WTC11 (cell line): ENCODE measurements at regions not wholly inside any gene's neighbourhood (a gene's known extent, or its start where the extent isn't known, plus 50 kb on each side); places are given as distances from the start of the nearest gene placed in this dataset.

Experiments used
- ATAC-seq: fragments of 200-7000 bp; cut with Tn5 transposase; 2 replicates; pipeline ENCODE4 v1.10.0; 2021; ENCODE audit warnings: mild to moderate bottlenecking, moderate library complexity
- CTCF ChIA-PET: fragments of 300-600 bp; sonication (Branson Sonifier 250); formaldehyde crosslinking; loops from one replicate; lab custom pipeline; 2021; ENCODE audit warnings: antibody characterized with exemption; lab: Charles Lee
- POLR2A ChIA-PET: fragments of 350-600 bp; sonication (Branson Sonifier 250); formaldehyde crosslinking; loops from one replicate; lab custom pipeline; 2021; ENCODE audit warnings: antibody characterized with exemption; lab: Charles Lee
- DNase-seq: peaks from one replicate; pipeline ENCODE4 v3.0.0; 2021; ENCODE audit warnings: low spot score
- H3K27ac Mint-ChIP-seq: 2 replicates; pipeline ENCODE4 v1.8.0; 2021; ENCODE audit warnings: mixed read lengths
- H3K27me3 Mint-ChIP-seq: 2 replicates; pipeline ENCODE4 v1.8.0; 2021; ENCODE audit warnings: low read depth, mild to moderate bottlenecking, moderate library complexity, mixed read lengths
- H3K36me3 Mint-ChIP-seq: 2 replicates; pipeline ENCODE4 v1.8.0; 2021; ENCODE audit warnings: mixed read lengths
- H3K4me1 Mint-ChIP-seq: 2 replicates; pipeline ENCODE4 v1.8.0; 2022; ENCODE audit warnings: mixed read lengths
- H3K4me3 Mint-ChIP-seq: 2 replicates; pipeline ENCODE4 v1.8.0; 2021; ENCODE audit warnings: mild to moderate bottlenecking, moderate library complexity, mixed read lengths
- H3K9me3 Mint-ChIP-seq: 2 replicates; pipeline ENCODE4 v1.8.0; 2021; ENCODE audit warnings: mixed read lengths
- AFF4 ChIP-seq: sonication (generic); formaldehyde crosslinking; IDR thresholded peaks from 2 replicates; pipeline ENCODE4 v1.8.1; 2023; ENCODE audit warnings: mild to moderate bottlenecking, missing genetic modification reagents, borderline replicate concordance
- ARID4B ChIP-seq: sonication (generic); formaldehyde crosslinking; IDR thresholded peaks from 2 replicates; pipeline ENCODE4 v1.8.0; 2023; ENCODE audit warnings: missing genetic modification reagents, mild to moderate bottlenecking, borderline replicate concordance
- CBFB ChIP-seq: sonication (generic); formaldehyde crosslinking; IDR thresholded peaks from 2 replicates; pipeline ENCODE4 v1.8.1; 2022; ENCODE audit warnings: mild to moderate bottlenecking, low read depth, missing genetic modification reagents
- CREB1 ChIP-seq: sonication (generic); formaldehyde crosslinking; IDR thresholded peaks from 2 replicates; pipeline ENCODE4 v1.8.0; 2023; ENCODE audit warnings: mild to moderate bottlenecking, missing genetic modification reagents
- ELF4 ChIP-seq: sonication (generic); formaldehyde crosslinking; IDR thresholded peaks from 2 replicates; pipeline ENCODE4 v1.8.1; 2022; ENCODE audit warnings: low read depth, mild to moderate bottlenecking, moderate library complexity, missing genetic modification reagents
- FOXJ3 ChIP-seq: sonication (generic); formaldehyde crosslinking; IDR thresholded peaks from 2 replicates; pipeline ENCODE4 v1.9.0; 2021; ENCODE audit warnings: missing genetic modification reagents, mild to moderate bottlenecking, borderline replicate concordance
- FOXK1 ChIP-seq: sonication (generic); formaldehyde crosslinking; IDR thresholded peaks from 2 replicates; pipeline ENCODE4 v1.8.0; 2022; ENCODE audit warnings: mild to moderate bottlenecking, moderate library complexity, missing genetic modification reagents
- JAZF1 ChIP-seq: fragments of 250-450 bp; sonication (Bioruptor Pico); IDR thresholded peaks from 2 replicates; pipeline ENCODE4 v1.9.0; 2021; ENCODE audit warnings: moderate library complexity, mild to moderate bottlenecking, inconsistent platforms
- NR1H2 ChIP-seq: sonication (generic); formaldehyde crosslinking; IDR thresholded peaks from 2 replicates; pipeline ENCODE4 v1.9.0; 2021; ENCODE audit warnings: mild to moderate bottlenecking, moderate library complexity, missing genetic modification reagents
- NR3C1 ChIP-seq: sonication (generic); formaldehyde crosslinking; conservative IDR thresholded peaks from 2 replicates; pipeline ENCODE4 v1.8.1; 2023; ENCODE audit warnings: low read depth, mild to moderate bottlenecking, missing genetic modification reagents
- PRDM15 ChIP-seq: sonication (generic); formaldehyde crosslinking; IDR thresholded peaks from 2 replicates; pipeline ENCODE4 v1.8.0; 2022; ENCODE audit warnings: missing genetic modification reagents
- USF1 ChIP-seq: sonication (generic); formaldehyde crosslinking; IDR thresholded peaks from 2 replicates; pipeline ENCODE4 v1.8.0; 2022; ENCODE audit warnings: mild to moderate bottlenecking, missing genetic modification reagents
- ZNF396 ChIP-seq: fragments of 250-450 bp; sonication (Bioruptor Pico); IDR thresholded peaks from 2 replicates; pipeline ENCODE4 v1.8.0; 2021; ENCODE audit warnings: mild to moderate bottlenecking, moderate library complexity, borderline replicate concordance
- ZNF416 ChIP-seq: fragments of 250-450 bp; sonication (Bioruptor Pico); IDR thresholded peaks from 2 replicates; pipeline ENCODE4 v1.9.0; 2021; ENCODE audit warnings: mild to moderate bottlenecking, inconsistent platforms
- ZNF671 ChIP-seq: fragments of 250-450 bp; sonication (Bioruptor Pico); IDR thresholded peaks from 2 replicates; pipeline ENCODE4 v1.8.0; 2021; ENCODE audit warnings: mild to moderate bottlenecking
- TF ChIP-seq, protein P1 (sequence below): sonication (generic); formaldehyde crosslinking; IDR thresholded peaks from 2 replicates; pipeline ENCODE4 v1.8.1; 2023; ENCODE audit warnings: mild to moderate bottlenecking, missing genetic modification reagents
- TF ChIP-seq, protein P2 (sequence below): fragments of 250-450 bp; sonication (Bioruptor Pico); IDR thresholded peaks from 2 replicates; pipeline ENCODE4 v1.9.0; 2021; ENCODE audit warnings: moderate library complexity, mild to moderate bottlenecking, inconsistent platforms, borderline replicate concordance
- TF ChIP-seq, protein P3 (sequence below): fragments of 200-600 bp; IDR thresholded peaks from 2 replicates; pipeline ENCODE4 v1.8.0; 2022; ENCODE audit warnings: antibody characterized with exemption

DNA sequence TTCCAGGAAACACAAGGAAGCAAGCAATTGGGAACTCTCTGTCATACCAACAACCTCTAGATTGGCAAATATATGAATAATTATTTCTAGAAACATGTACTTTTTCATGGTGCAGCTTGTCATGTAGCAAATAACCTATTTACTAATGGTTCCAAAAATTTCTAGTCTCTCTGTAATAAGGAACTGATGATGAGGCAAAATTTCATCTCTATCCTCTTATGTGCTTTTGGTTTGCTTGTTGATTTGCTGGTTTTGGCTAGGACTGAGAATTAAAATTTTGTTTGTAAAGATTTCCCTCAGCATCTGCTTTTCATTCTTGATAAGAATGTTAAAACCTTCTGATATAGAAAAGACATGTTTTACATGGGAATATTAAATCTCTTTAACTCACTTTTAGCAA, 123.2 kb upstream of the UFM1 start:
- ATAC-seq (no peak), DNase-seq (no peak)
- TF ChIP-seq FOXJ3 (no peak), ZNF396 (CRISPR knock-in tag) (no peak), CBFB (CRISPR knock-in tag) (no peak), CREB1 (CRISPR knock-in tag) (no peak)
- TF ChIP-seq, protein P1, sequence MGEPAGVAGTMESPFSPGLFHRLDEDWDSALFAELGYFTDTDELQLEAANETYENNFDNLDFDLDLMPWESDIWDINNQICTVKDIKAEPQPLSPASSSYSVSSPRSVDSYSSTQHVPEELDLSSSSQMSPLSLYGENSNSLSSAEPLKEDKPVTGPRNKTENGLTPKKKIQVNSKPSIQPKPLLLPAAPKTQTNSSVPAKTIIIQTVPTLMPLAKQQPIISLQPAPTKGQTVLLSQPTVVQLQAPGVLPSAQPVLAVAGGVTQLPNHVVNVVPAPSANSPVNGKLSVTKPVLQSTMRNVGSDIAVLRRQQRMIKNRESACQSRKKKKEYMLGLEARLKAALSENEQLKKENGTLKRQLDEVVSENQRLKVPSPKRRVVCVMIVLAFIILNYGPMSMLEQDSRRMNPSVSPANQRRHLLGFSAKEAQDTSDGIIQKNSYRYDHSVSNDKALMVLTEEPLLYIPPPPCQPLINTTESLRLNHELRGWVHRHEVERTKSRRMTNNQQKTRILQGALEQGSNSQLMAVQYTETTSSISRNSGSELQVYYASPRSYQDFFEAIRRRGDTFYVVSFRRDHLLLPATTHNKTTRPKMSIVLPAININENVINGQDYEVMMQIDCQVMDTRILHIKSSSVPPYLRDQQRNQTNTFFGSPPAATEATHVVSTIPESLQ, result no peak
- Mint-ChIP-seq H3K4me1 (0 out of 2 replicates have a peak, but pooled peaks cover 2% of the 10 kb centered on the region), H3K36me3 (no peaks in the 10 kb centered on the region), H3K4me3 (no peak overlapping the region), H3K9me3 (peaks cover 7% of the 10 kb centered on the region; the same call in 1 of the 2 replicates), H3K27me3 (no peaks in the 10 kb centered on the region), H3K27ac (no peak overlapping the region)
- ChIA-PET CTCF (no interaction called here), POLR2A (no interaction called here)

DNA sequence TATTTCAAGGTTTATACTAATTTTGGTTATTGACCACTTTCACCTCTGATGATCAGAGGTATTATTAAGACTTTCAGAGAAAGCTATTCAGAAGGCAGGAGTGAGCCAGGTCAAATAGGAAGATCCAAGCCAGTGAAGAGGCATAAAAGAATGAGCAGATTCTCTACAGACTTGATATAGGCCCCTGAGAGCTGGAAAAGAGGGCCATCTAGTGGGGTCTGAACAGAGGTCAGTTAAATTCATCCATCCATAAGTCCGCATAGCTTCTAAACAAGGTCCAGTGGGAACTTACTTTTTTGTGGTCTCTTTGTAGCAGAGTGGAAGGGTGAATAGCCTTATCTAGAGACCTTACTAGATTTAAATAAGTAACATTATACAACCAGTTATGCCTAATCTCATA, 126.6 kb upstream of the UFM1 start:
- Mint-ChIP-seq H3K4me3 (no peak overlapping the region), H3K27ac (no peak overlapping the region), H3K4me1 (0 out of 2 replicates have a peak, but pooled peaks cover 1% of the 10 kb centered on the region), H3K9me3 (peaks cover 7% of the 10 kb centered on the region), H3K27me3 (no peaks in the 10 kb centered on the region), H3K36me3 (no peaks in the 10 kb centered on the region)
- ChIA-PET CTCF (interaction anchor here (0.6 to 2.6 kb wide), 8 partner anchors 37 to 582 kb away, joined by 3 to 29 read pairs (median 3); partner anchors contain the start of gene TRPC4), POLR2A (interaction anchor here (0.5 kb wide), 1 partner anchor 584 kb away, joined by 3 read pairs; no protein-coding TSS in a partner anchor)
- peak; percentile 97 for ATAC-seq
- no peak for TF ChIP-seq ELF4
- no peak for TF ChIP-seq PRDM15
- TF ChIP-seq AFF4, result no peak
- TF ChIP-seq ZNF416, result no peak
- TF ChIP-seq, protein P2, sequence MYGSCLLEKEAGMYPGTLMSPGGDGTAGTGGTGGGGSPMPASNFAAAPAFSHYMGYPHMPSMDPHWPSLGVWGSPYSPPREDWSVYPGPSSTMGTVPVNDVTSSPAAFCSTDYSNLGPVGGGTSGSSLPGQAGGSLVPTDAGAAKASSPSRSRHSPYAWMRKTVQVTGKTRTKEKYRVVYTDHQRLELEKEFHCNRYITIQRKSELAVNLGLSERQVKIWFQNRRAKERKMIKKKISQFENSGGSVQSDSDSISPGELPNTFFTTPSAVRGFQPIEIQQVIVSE, result no peak
- TF ChIP-seq JAZF1 (CRISPR knock-in tag), result no peak
- TF ChIP-seq FOXK1 (CRISPR knock-in tag), result no peak
- TF ChIP-seq NR1H2 (CRISPR knock-in tag), result no peak
- no peak for TF ChIP-seq USF1 (CRISPR knock-in tag)
- TF ChIP-seq NR3C1, result no peak
- TF ChIP-seq ZNF671, result no peak
- TF ChIP-seq, protein P3, sequence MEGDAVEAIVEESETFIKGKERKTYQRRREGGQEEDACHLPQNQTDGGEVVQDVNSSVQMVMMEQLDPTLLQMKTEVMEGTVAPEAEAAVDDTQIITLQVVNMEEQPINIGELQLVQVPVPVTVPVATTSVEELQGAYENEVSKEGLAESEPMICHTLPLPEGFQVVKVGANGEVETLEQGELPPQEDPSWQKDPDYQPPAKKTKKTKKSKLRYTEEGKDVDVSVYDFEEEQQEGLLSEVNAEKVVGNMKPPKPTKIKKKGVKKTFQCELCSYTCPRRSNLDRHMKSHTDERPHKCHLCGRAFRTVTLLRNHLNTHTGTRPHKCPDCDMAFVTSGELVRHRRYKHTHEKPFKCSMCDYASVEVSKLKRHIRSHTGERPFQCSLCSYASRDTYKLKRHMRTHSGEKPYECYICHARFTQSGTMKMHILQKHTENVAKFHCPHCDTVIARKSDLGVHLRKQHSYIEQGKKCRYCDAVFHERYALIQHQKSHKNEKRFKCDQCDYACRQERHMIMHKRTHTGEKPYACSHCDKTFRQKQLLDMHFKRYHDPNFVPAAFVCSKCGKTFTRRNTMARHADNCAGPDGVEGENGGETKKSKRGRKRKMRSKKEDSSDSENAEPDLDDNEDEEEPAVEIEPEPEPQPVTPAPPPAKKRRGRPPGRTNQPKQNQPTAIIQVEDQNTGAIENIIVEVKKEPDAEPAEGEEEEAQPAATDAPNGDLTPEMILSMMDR, result no peak
- no peak for TF ChIP-seq ARID4B (CRISPR knock-in tag)
- peak; percentile 44 for DNase-seq
